Activated CD8-positive, alpha-beta T cell treated with anti-CD3 and anti-CD28 coated beads for 36 hours (primary cell): ENCODE measurements at regions not wholly inside any gene's neighbourhood (a gene's known extent, or its start where the extent isn't known, plus 50 kb on each side); places are given as distances from the start of the nearest gene placed in this dataset.
"Not testable (repeated sequence)": the region's sequence is repeated elsewhere in the genome, so short reads cannot be mapped to it uniquely, and the experiment has no call there.

Experiments used
- ATAC-seq: fragments of 200-7000 bp; cut with Tn5 transposase; one replicate; pipeline ENCODE4 v1.10.0; 2021; ENCODE audit warnings: mild to moderate bottlenecking, moderate library complexity
- CTCF ChIA-PET: fragments of 350-600 bp; sonication (Branson Sonifier 250); formaldehyde crosslinking; loops from one replicate; lab custom pipeline; 2021; ENCODE audit warnings: antibody characterized with exemption; lab: Charles Lee
- POLR2A ChIA-PET: fragments of 350-600 bp; sonication (Branson Sonifier 250); formaldehyde crosslinking; loops from one replicate; lab custom pipeline; 2021; ENCODE audit warnings: antibody characterized with exemption; lab: Charles Lee
- DNase-seq: peaks from one replicate; pipeline ENCODE4 v3.0.0-alpha.2; 2020
- H3K27ac Mint-ChIP-seq: one replicate; pipeline ENCODE4 v1.8.0; 2021; ENCODE audit warnings: mild to moderate bottlenecking, mixed read lengths
- H3K27me3 Mint-ChIP-seq: one replicate; pipeline ENCODE4 v1.8.0; 2021; ENCODE audit warnings: mixed read lengths
- H3K36me3 Mint-ChIP-seq: one replicate; pipeline ENCODE4 v1.8.0; 2021; ENCODE audit warnings: low read depth, mixed read lengths
- H3K4me1 Mint-ChIP-seq: one replicate; pipeline ENCODE4 v1.8.0; 2021; ENCODE audit warnings: low read depth, mixed read lengths
- H3K4me3 Mint-ChIP-seq: one replicate; pipeline ENCODE4 v1.8.0; 2021; ENCODE audit warnings: mild to moderate bottlenecking, moderate library complexity, mixed read lengths
- H3K9me3 Mint-ChIP-seq: one replicate; pipeline ENCODE4 v1.8.0; 2021; ENCODE audit warnings: mixed read lengths
- CTCF ChIP-seq: fragments of 200-600 bp; IDR thresholded peaks from one replicate; pipeline ENCODE4 v1.8.0; 2022; ENCODE audit warnings: antibody characterized with exemption, mild to moderate bottlenecking
- intact Hi-C: fragments of 100-400 bp; cut with micrococcal nuclease; formaldehyde crosslinking; loops from one replicate; pipeline ENCODE4 v1.10.0; 2022

- no peak for TF ChIP-seq CTCF
- ATAC-seq (no peak), DNase-seq (no peak)
- intact Hi-C loops: no loop called here
- Mint-ChIP-seq H3K27me3 (no peaks in the 10 kb centered on the region), H3K36me3 (peaks cover 2% of the 10 kb centered on the region), H3K4me3 (no peak overlapping the region), H3K27ac (no peak overlapping the region), H3K4me1 (no peaks in the 10 kb centered on the region), H3K9me3 (peaks cover 7% of the 10 kb centered on the region)
- CTCF ChIA-PET: interaction anchor here (1.2 kb wide), 1 partner anchor 338 kb away, joined by 3 read pairs; no protein-coding TSS in a partner anchor
- POLR2A ChIA-PET: no interaction called here
Measured at GRCh38 chr10:23630885-23631284, 192.0 kb downstream of the OTUD1 start.

- no peak for ATAC-seq
- H3K36me3 Mint-ChIP-seq: no peaks in the 10 kb centered on the region
- intact Hi-C loops: no loop called here
- no peak for TF ChIP-seq CTCF
- CTCF ChIA-PET: no interaction called here
- peaks cover 2% of the 10 kb centered on the region for H3K27me3 Mint-ChIP-seq
- POLR2A ChIA-PET: no interaction called here
- H3K4me3 Mint-ChIP-seq: no peak overlapping the region
- H3K4me1 Mint-ChIP-seq: no peaks in the 10 kb centered on the region
- no peak for DNase-seq
- H3K27ac Mint-ChIP-seq: no peak overlapping the region
- H3K9me3 Mint-ChIP-seq: no peaks in the 10 kb centered on the region
Measured at GRCh38 chr10:23643111-23643780, 204.4 kb downstream of the OTUD1 start.

- Mint-ChIP-seq H3K27me3 (peaks cover 2% of the 10 kb centered on the region), H3K36me3 (no peaks in the 10 kb centered on the region), H3K4me1 (peaks cover 3% of the 10 kb centered on the region), H3K9me3 (no peaks in the 10 kb centered on the region), H3K4me3 (no peak overlapping the region), H3K27ac (no peak overlapping the region)
- ATAC-seq (no peak), DNase-seq (no peak)
- ChIA-PET CTCF (no interaction called here), POLR2A (no interaction called here)
- intact Hi-C loops: no loop called here
- no peak for TF ChIP-seq CTCF
Measured at GRCh38 chr10:23648618-23649017, 209.7 kb downstream of the OTUD1 start.

- peak; percentile 47 for TF ChIP-seq CTCF
- CTCF ChIA-PET: interaction anchor here (1.8 to 2.9 kb wide), 2 partner anchors 140 to 342 kb away, joined by 5 to 10 read pairs; no protein-coding TSS in a partner anchor
- intact Hi-C loops: no loop called here
- ATAC-seq: no peak
- POLR2A ChIA-PET: no interaction called here
- no peaks in the 10 kb centered on the region for H3K36me3 Mint-ChIP-seq
- H3K9me3 Mint-ChIP-seq: no peaks in the 10 kb centered on the region
- no peak overlapping the region for H3K27ac Mint-ChIP-seq
- DNase-seq: peak; percentile 13
- H3K27me3 Mint-ChIP-seq: peaks cover 6% of the 10 kb centered on the region
- H3K4me3 Mint-ChIP-seq: no peak overlapping the region
- peaks cover 3% of the 10 kb centered on the region for H3K4me1 Mint-ChIP-seq
Measured at GRCh38 chr10:23656735-23657134, 217.9 kb downstream of the OTUD1 start.

GRCh38 chr10:23657677-23658076 lies 218.8 kb downstream of the OTUD1 start:
- Mint-ChIP-seq H3K36me3 (no peaks in the 10 kb centered on the region), H3K27ac (no peak overlapping the region), H3K9me3 (no peaks in the 10 kb centered on the region), H3K4me1 (peaks cover 3% of the 10 kb centered on the region), H3K27me3 (peaks cover 7% of the 10 kb centered on the region), H3K4me3 (no peak overlapping the region)
- no peak for DNase-seq
- intact Hi-C loops: no loop called here
- POLR2A ChIA-PET: no interaction called here
- CTCF ChIA-PET: interaction anchor here (1.2 to 2.9 kb wide), 2 partner anchors 141 to 343 kb away, joined by 4 to 10 read pairs; no protein-coding TSS in a partner anchor
- no peak for ATAC-seq
- no peak for TF ChIP-seq CTCF

- intact Hi-C loops, H3K9me3 Mint-ChIP-seq, H3K36me3 Mint-ChIP-seq, ATAC-seq, H3K4me1 Mint-ChIP-seq, DNase-seq, H3K4me3 Mint-ChIP-seq, H3K27ac Mint-ChIP-seq, H3K27me3 Mint-ChIP-seq, POLR2A ChIA-PET, CTCF ChIA-PET: not testable (repeated sequence)
Measured at GRCh38 chr10:23671866-23672265, 233.0 kb downstream of the OTUD1 start.
